GM19328 (cell line): ENCODE measurements at regions not wholly inside any gene's neighbourhood (a gene's known extent, or its start where the extent isn't known, plus 50 kb on each side); places are given as distances from the start of the nearest gene placed in this dataset.
"Not testable (repeated sequence)": the region's sequence is repeated elsewhere in the genome, so short reads cannot be mapped to it uniquely, and the experiment has no call there.

ENCODE experiments used
- ATAC-seq: cut with Tn5 transposase; IDR thresholded peaks from one replicate; pipeline ENCODE4 v1.9.1; 2021; ENCODE audit warnings: mild to moderate bottlenecking, moderate library complexity; ENCODE audit not compliant: unreplicated experiment

GRCh38 chr4:62791386-62791785, 1591.3 kb downstream of the ADGRL3 start:
- ATAC-seq = no peak

GRCh38 chr4:62771983-62772557, 1571.9 kb downstream of the ADGRL3 start:
- no peak for ATAC-seq

GRCh38 chr4:62740296-62740695, 1540.2 kb downstream of the ADGRL3 start:
- no peak for ATAC-seq

- ATAC-seq = no peak
Observed at GRCh38 chr4:62717154-62717553, 1517.0 kb downstream of the ADGRL3 start.

- no peak for ATAC-seq
Observed at GRCh38 chr4:62711575-62711974, 1511.4 kb downstream of the ADGRL3 start.

GRCh38 chr4:62709618-62710252, 1509.6 kb downstream of the ADGRL3 start:
- ATAC-seq = no peak

GRCh38 chr4:62706423-62706822, 1506.3 kb downstream of the ADGRL3 start:
- ATAC-seq = no peak

GRCh38 chr4:62683799-62684566, 1483.9 kb downstream of the ADGRL3 start:
- no peak for ATAC-seq

GRCh38 chr4:62676962-62677361, 1476.8 kb downstream of the ADGRL3 start:
- no peak for ATAC-seq

GRCh38 chr4:62670514-62670913, 1470.4 kb downstream of the ADGRL3 start:
- no peak for ATAC-seq

GRCh38 chr4:62661821-62662220, 1461.7 kb downstream of the ADGRL3 start:
- no peak for ATAC-seq

GRCh38 chr4:62656006-62656405, 1455.9 kb downstream of the ADGRL3 start:
- no peak for ATAC-seq

GRCh38 chr4:62644372-62644771, 1444.2 kb downstream of the ADGRL3 start:
- no peak for ATAC-seq

GRCh38 chr4:62640296-62640695, 1440.2 kb downstream of the ADGRL3 start:
- no peak for ATAC-seq

GRCh38 chr4:62627671-62628070, 1427.5 kb downstream of the ADGRL3 start:
- ATAC-seq = no peak

GRCh38 chr4:62627141-62627540, 1427.0 kb downstream of the ADGRL3 start:
- ATAC-seq = no peak

- no peak for ATAC-seq
Observed at GRCh38 chr4:62622089-62622488, 1422.0 kb downstream of the ADGRL3 start.

GRCh38 chr4:62619971-62620370, 1419.8 kb downstream of the ADGRL3 start:
- ATAC-seq = no peak

- ATAC-seq = no peak
Observed at GRCh38 chr4:62618042-62618441, 1417.9 kb downstream of the ADGRL3 start.

- ATAC-seq = no peak
Observed at GRCh38 chr4:62601737-62602136, 1401.6 kb downstream of the ADGRL3 start.

- not testable (repeated sequence) for ATAC-seq
Observed at GRCh38 chr4:62595265-62595664, 1395.1 kb downstream of the ADGRL3 start.

- no peak for ATAC-seq
Observed at GRCh38 chr4:62591756-62592155, 1391.6 kb downstream of the ADGRL3 start.
